Peyer's patch (tissue), 4 donors: ENCODE measurements at regions not wholly inside any gene's neighbourhood (a gene's known extent, or its start where the extent isn't known, plus 50 kb on each side); places are given as distances from the start of the nearest gene placed in this dataset.

Source experiments
- POLR2A ChIP-seq, 2 donors: fragments of 450-650 bp; IDR thresholded peaks; one replicate each; pipeline ENCODE4 v1.5.1; 2017; ENCODE audit warnings: antibody characterized with exemption in 2 of 2, mild to moderate bottlenecking in 2 of 2, moderate library complexity in 2 of 2
- TF ChIP-seq, protein P1 (sequence below), 6 experiments: fragments of 450-650 bp in 4 of 6; fragments of 200-600 bp in 2 of 6; sonication (generic) in 1 of 6; IDR thresholded peaks; one replicate each; pipeline ENCODE4 v1.5.1; 2017 to 2019; ENCODE audit warnings: antibody characterized with exemption in 6 of 6, mild to moderate bottlenecking in 3 of 6, moderate library complexity in 1 of 6

DNA sequence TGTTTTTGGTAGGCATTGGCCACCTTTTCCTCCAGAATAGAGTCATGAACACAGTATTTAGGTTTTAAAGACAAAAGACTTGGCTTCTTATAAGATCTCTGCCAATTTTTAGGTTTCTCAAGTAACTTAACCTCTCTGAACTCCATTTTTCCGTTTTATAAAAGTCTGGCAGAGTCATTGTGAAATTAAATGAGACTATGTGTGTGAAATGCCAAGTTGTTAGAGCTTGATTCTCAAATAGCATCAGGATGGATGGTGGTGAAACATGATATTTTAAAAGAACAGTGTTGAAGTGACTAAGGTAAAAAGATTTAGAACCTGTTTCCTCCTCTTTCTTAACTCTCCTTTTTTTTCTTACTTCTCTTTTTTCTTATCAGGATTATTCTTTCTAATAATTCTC lies 617.7 kb upstream of the SLITRK1 start:
- TF ChIP-seq, protein P1, sequence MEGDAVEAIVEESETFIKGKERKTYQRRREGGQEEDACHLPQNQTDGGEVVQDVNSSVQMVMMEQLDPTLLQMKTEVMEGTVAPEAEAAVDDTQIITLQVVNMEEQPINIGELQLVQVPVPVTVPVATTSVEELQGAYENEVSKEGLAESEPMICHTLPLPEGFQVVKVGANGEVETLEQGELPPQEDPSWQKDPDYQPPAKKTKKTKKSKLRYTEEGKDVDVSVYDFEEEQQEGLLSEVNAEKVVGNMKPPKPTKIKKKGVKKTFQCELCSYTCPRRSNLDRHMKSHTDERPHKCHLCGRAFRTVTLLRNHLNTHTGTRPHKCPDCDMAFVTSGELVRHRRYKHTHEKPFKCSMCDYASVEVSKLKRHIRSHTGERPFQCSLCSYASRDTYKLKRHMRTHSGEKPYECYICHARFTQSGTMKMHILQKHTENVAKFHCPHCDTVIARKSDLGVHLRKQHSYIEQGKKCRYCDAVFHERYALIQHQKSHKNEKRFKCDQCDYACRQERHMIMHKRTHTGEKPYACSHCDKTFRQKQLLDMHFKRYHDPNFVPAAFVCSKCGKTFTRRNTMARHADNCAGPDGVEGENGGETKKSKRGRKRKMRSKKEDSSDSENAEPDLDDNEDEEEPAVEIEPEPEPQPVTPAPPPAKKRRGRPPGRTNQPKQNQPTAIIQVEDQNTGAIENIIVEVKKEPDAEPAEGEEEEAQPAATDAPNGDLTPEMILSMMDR (IDR thresholded peaks at IDR 0.05) = no peak
- TF ChIP-seq POLR2A (IDR thresholded peaks at IDR 0.05) = no peak
